Liver (tissue), 8 donors: ENCODE measurements at regions not wholly inside any gene's neighbourhood (a gene's known extent, or its start where the extent isn't known, plus 50 kb on each side); places are given as distances from the start of the nearest gene placed in this dataset.

ENCODE experiments used
- DNase-seq: peaks from one replicate; pipeline ENCODE4 v3.0.0-alpha.2; 2017; ENCODE audit warnings: low spot score
- H3K27ac ChIP-seq, 2 donors: one replicate each; pipeline ENCODE4 v1.7.0; 2013; ENCODE audit warnings: inconsistent platforms in 2 of 2, low read length in 2 of 2, control low read depth in 1 of 2, low read depth in 1 of 2, mild to moderate bottlenecking in 1 of 2
- H3K27me3 ChIP-seq, 4 donors: one replicate each; pipeline versions ENCODE4 v1.6.1 to v1.7.0; 2013; ENCODE audit warnings: low read length in 3 of 4, inconsistent platforms in 1 of 4, mild to moderate bottlenecking in 1 of 4, moderate library complexity in 1 of 4; ENCODE audit not compliant: control insufficient read depth in 4 of 4, insufficient read depth in 4 of 4
- H3K36me3 ChIP-seq, 4 donors: one replicate each; pipeline versions ENCODE4 v1.6.1 to v1.7.0; 2013; ENCODE audit warnings: low read length in 3 of 4, mild to moderate bottlenecking in 3 of 4, low read depth in 1 of 4, moderate library complexity in 1 of 4; ENCODE audit not compliant: control insufficient read depth in 4 of 4, insufficient read depth in 3 of 4
- H3K4me1 ChIP-seq, 4 donors: one replicate each; pipeline versions ENCODE4 v1.6.1 to v1.7.0; 2013; ENCODE audit warnings: low read length in 3 of 4, mild to moderate bottlenecking in 3 of 4, moderate library complexity in 1 of 4; ENCODE audit not compliant: control insufficient read depth in 4 of 4, insufficient read depth in 4 of 4
- H3K4me3 ChIP-seq, 3 donors: one replicate each; pipeline versions ENCODE4 v1.6.1 to v1.7.0; 2013; ENCODE audit warnings: low read length in 3 of 3, control low read depth in 1 of 3, low read depth in 1 of 3, mild to moderate bottlenecking in 1 of 3
- H3K9ac ChIP-seq, 2 donors: one replicate each; pipeline ENCODE4 v1.7.0; 2013; ENCODE audit warnings: low read length in 2 of 2, mild to moderate bottlenecking in 2 of 2, moderate library complexity in 2 of 2, control low read depth in 1 of 2, low read depth in 1 of 2
- H3K9me3 ChIP-seq, 4 donors: one replicate each; pipeline versions ENCODE4 v1.6.1 to v1.7.0; 2013; ENCODE audit warnings: low read length in 3 of 4; ENCODE audit not compliant: control insufficient read depth in 4 of 4
- EGR1 ChIP-seq, 2 donors: IDR thresholded peaks; 2 replicates each; pipeline ENCODE4 v1.6.1; 2016 to 2018; ENCODE audit warnings: antibody characterized with exemption in 2 of 2, low read depth in 2 of 2
- FOXA1 ChIP-seq: IDR thresholded peaks from 2 replicates; pipeline ENCODE4 v1.6.1; 2016; ENCODE audit warnings: antibody characterized with exemption
- GABPA ChIP-seq, 2 donors: IDR thresholded peaks in 1 of 2; conservative IDR thresholded peaks in 1 of 2; 2 replicates each; pipeline ENCODE4 v1.6.1; 2016; ENCODE audit warnings: antibody characterized with exemption in 2 of 2, mild to moderate bottlenecking in 1 of 2, moderate library complexity in 1 of 2
- HNF4A ChIP-seq, 2 donors: conservative IDR thresholded peaks; 2 replicates each; pipeline ENCODE4 v1.6.1; 2016; ENCODE audit warnings: antibody characterized with exemption in 2 of 2, mild to moderate bottlenecking in 2 of 2
- HNF4G ChIP-seq: IDR thresholded peaks from 2 replicates; pipeline ENCODE4 v1.6.1; 2016; ENCODE audit warnings: antibody characterized with exemption
- JUND ChIP-seq, 2 donors: IDR thresholded peaks; 2 replicates each; pipeline ENCODE4 v1.6.1; 2016; ENCODE audit warnings: antibody characterized with exemption in 2 of 2
- MAX ChIP-seq: IDR thresholded peaks from 2 replicates; pipeline ENCODE4 v1.6.1; 2016; ENCODE audit warnings: antibody characterized with exemption
- NR2F2 ChIP-seq: IDR thresholded peaks from 2 replicates; pipeline ENCODE4 v1.6.1; 2016; ENCODE audit warnings: antibody characterized with exemption
- RAD21 ChIP-seq, 2 donors: IDR thresholded peaks; 2 replicates each; pipeline ENCODE4 v1.6.1; 2016; ENCODE audit warnings: antibody characterized with exemption in 2 of 2, mild to moderate bottlenecking in 2 of 2
- RXRA ChIP-seq, 2 donors: IDR thresholded peaks; 2 replicates each; pipeline ENCODE4 v1.6.1; 2017 to 2018; ENCODE audit warnings: antibody characterized with exemption in 2 of 2, mild to moderate bottlenecking in 1 of 2
- SP1 ChIP-seq: IDR thresholded peaks from 2 replicates; pipeline ENCODE4 v1.6.1; 2018; ENCODE audit warnings: antibody characterized with exemption, mild to moderate bottlenecking
- TAF1 ChIP-seq: conservative IDR thresholded peaks from 2 replicates; pipeline ENCODE4 v1.6.1; 2016; ENCODE audit warnings: antibody characterized with exemption, mild to moderate bottlenecking
- YY1 ChIP-seq: IDR thresholded peaks from 2 replicates; pipeline ENCODE4 v1.6.1; 2016; ENCODE audit warnings: antibody characterized with exemption, mild to moderate bottlenecking
- WGBS: extraction: QIAGEN DNeasy Blood & Tissue Kit; methylation state at CpG from one replicate; pipeline ENCODE4 v1.1.7; 2013; 5-methylcytosine and 5-hydroxymethylcytosine counted together
- TF ChIP-seq, protein P1 (sequence below): fragments of 150-350 bp; IDR thresholded peaks from 2 replicates; pipeline ENCODE4 v1.5.1; 2017; ENCODE audit warnings: improper control_type of control experiment, low read depth, low read length; ENCODE audit not compliant: missing input control
- TF ChIP-seq, protein P2 (sequence below): IDR thresholded peaks from 2 replicates; pipeline ENCODE4 v1.6.1; 2016; ENCODE audit warnings: antibody characterized with exemption
- donor health status: healthy.
- donor health status: healthy.
- donor health status: healthy.
- donor health status: healthy.
- donor health status: healthy.

GRCh38 chr2:88396209-88396608 lies 56.3 kb downstream of the FOXI3 start:
- H3K4me1 ChIP-seq: no peaks in the 10 kb centered on the region
- H3K27ac ChIP-seq: no peak overlapping the region
- H3K27me3 ChIP-seq: peaks cover 0 to 3% (median 0%) of the 10 kb centered on the region in 4 donors
- 84% methylated on average over 4 of the region's 4 CpGs for WGBS
- TF ChIP-seq NR2F2 (no peak), RXRA (IDR thresholded peaks at IDR 0.05) (no peak), HNF4A (conservative IDR thresholded peaks at IDR 0.05) (no peak), SP1 (no peak), HNF4G (no peak), JUND (IDR thresholded peaks at IDR 0.05) (no peak), GABPA (IDR thresholded peaks at IDR 0.05 in 1 of 2, conservative IDR thresholded peaks at IDR 0.05 in 1 of 2) (no peak)
- TF ChIP-seq, protein P1, sequence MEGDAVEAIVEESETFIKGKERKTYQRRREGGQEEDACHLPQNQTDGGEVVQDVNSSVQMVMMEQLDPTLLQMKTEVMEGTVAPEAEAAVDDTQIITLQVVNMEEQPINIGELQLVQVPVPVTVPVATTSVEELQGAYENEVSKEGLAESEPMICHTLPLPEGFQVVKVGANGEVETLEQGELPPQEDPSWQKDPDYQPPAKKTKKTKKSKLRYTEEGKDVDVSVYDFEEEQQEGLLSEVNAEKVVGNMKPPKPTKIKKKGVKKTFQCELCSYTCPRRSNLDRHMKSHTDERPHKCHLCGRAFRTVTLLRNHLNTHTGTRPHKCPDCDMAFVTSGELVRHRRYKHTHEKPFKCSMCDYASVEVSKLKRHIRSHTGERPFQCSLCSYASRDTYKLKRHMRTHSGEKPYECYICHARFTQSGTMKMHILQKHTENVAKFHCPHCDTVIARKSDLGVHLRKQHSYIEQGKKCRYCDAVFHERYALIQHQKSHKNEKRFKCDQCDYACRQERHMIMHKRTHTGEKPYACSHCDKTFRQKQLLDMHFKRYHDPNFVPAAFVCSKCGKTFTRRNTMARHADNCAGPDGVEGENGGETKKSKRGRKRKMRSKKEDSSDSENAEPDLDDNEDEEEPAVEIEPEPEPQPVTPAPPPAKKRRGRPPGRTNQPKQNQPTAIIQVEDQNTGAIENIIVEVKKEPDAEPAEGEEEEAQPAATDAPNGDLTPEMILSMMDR: no peak
- TF ChIP-seq, protein P2, sequence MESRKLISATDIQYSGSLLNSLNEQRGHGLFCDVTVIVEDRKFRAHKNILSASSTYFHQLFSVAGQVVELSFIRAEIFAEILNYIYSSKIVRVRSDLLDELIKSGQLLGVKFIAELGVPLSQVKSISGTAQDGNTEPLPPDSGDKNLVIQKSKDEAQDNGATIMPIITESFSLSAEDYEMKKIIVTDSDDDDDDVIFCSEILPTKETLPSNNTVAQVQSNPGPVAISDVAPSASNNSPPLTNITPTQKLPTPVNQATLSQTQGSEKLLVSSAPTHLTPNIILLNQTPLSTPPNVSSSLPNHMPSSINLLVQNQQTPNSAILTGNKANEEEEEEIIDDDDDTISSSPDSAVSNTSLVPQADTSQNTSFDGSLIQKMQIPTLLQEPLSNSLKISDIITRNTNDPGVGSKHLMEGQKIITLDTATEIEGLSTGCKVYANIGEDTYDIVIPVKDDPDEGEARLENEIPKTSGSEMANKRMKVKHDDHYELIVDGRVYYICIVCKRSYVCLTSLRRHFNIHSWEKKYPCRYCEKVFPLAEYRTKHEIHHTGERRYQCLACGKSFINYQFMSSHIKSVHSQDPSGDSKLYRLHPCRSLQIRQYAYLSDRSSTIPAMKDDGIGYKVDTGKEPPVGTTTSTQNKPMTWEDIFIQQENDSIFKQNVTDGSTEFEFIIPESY: no peak
- no peaks in the 10 kb centered on the region for H3K36me3 ChIP-seq
- no peak overlapping the region for H3K9ac ChIP-seq
- no peak for DNase-seq
- no peak overlapping the region for H3K4me3 ChIP-seq
- H3K9me3 ChIP-seq: no peaks in the 10 kb centered on the region

DNA sequence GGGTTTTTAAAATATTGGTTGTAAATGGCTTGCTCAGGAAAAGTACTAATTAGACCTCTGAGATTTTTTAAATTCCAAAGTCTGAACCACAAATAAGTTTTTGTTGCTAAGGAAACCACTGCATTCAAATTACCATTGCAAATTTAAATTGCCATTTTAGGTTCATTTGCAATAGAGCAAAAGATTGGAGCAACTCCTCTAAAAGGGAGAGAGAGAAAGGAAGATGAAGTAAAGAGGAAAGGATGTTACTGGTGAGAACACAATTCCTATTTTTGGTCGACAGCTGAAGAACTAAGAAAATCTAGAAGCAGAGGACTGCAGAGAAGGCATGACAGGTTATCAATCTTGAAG lies 74.9 kb downstream of the FOXI3 start:
- Histone ChIP-seq H3K4me1 (no peaks in the 10 kb centered on the region), H3K9ac (no peak overlapping the region), H3K36me3 (no peaks in the 10 kb centered on the region), H3K4me3 (no peak overlapping the region), H3K9me3 (no peaks in the 10 kb centered on the region), H3K27ac (no peak overlapping the region), H3K27me3 (no peaks in the 10 kb centered on the region)
- WGBS: 52% methylated on average over 1 of the region's 1 CpG
- DNase-seq: no peak
- no peak for TF ChIP-seq MAX
- no peak for TF ChIP-seq YY1
- no peak for TF ChIP-seq EGR1 (IDR thresholded peaks at IDR 0.05; ENCODE audit: low read depth in 2 of 2)
- TF ChIP-seq, protein P2: no peak
- TF ChIP-seq TAF1: no peak
- no peak for TF ChIP-seq JUND (IDR thresholded peaks at IDR 0.05)
- TF ChIP-seq RXRA (IDR thresholded peaks at IDR 0.05): no peak
- TF ChIP-seq NR2F2: no peak
- TF ChIP-seq RAD21 (IDR thresholded peaks at IDR 0.05): no peak
- TF ChIP-seq HNF4G: no peak
- TF ChIP-seq HNF4A (conservative IDR thresholded peaks at IDR 0.05): no peak
- no peak for TF ChIP-seq FOXA1
- no peak for TF ChIP-seq GABPA (IDR thresholded peaks at IDR 0.05 in 1 of 2, conservative IDR thresholded peaks at IDR 0.05 in 1 of 2)
